K562 (cell line): ENCODE measurements at regions not wholly inside any gene's neighbourhood (a gene's known extent, or its start where the extent isn't known, plus 50 kb on each side); places are given as distances from the start of the nearest gene placed in this dataset.

Experiments used
- MXI1 ChIP-seq: IDR thresholded peaks from 2 replicates; pipeline ENCODE4 v1.6.1; 2011; ENCODE audit warnings: low read depth, mild to moderate bottlenecking, improper control_type of control experiment, low read length
- MYNN ChIP-seq, 2 experiments: sonication (generic); formaldehyde crosslinking in 1 of 2; IDR thresholded peaks; 2 replicates each; pipeline versions ENCODE4 v1.5.0 to v1.6.1; 2016 to 2020; ENCODE audit warnings: antibody characterized with exemption in 1 of 2, missing genetic modification reagents in 1 of 2
- SP2 ChIP-seq: IDR thresholded peaks from 2 replicates; pipeline ENCODE4 v1.6.1; 2011; ENCODE audit warnings: mild to moderate bottlenecking, low read depth, low read length, moderate library complexity; ENCODE audit not compliant: poor library complexity, severe bottlenecking; ENCODE audit errors: extremely low read depth
- ZNF407 ChIP-seq: fragments of 450-650 bp; IDR thresholded peaks from 2 replicates; pipeline ENCODE4 v1.6.1; 2016; ENCODE audit warnings: low read depth
- TF ChIP-seq, protein P1 (sequence below): sonication (generic); formaldehyde crosslinking; IDR thresholded peaks from 2 replicates; pipeline ENCODE4 v1.8.0; 2022; ENCODE audit warnings: mild to moderate bottlenecking, missing genetic modification reagents

GRCh38 chr22:49208768-49209252 is 618.9 kb downstream of the BRD1 start:
- TF ChIP-seq MXI1 (no peak), SP2 (no peak), ZNF407 (no peak), MYNN (IDR thresholded peaks at IDR 0.05) (no peak), MYNN (CRISPR knock-in tag; IDR thresholded peaks at IDR 0.05) (no peak)
- TF ChIP-seq, protein P1, sequence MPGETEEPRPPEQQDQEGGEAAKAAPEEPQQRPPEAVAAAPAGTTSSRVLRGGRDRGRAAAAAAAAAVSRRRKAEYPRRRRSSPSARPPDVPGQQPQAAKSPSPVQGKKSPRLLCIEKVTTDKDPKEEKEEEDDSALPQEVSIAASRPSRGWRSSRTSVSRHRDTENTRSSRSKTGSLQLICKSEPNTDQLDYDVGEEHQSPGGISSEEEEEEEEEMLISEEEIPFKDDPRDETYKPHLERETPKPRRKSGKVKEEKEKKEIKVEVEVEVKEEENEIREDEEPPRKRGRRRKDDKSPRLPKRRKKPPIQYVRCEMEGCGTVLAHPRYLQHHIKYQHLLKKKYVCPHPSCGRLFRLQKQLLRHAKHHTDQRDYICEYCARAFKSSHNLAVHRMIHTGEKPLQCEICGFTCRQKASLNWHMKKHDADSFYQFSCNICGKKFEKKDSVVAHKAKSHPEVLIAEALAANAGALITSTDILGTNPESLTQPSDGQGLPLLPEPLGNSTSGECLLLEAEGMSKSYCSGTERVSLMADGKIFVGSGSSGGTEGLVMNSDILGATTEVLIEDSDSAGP (CRISPR knock-in tag) = no peak
